ENCODE measurements at regions not wholly inside any gene's neighbourhood (a gene's known extent, or its start where the extent isn't known, plus 50 kb on each side); places are given as distances from the start of the nearest gene placed in this dataset.

DNA sequence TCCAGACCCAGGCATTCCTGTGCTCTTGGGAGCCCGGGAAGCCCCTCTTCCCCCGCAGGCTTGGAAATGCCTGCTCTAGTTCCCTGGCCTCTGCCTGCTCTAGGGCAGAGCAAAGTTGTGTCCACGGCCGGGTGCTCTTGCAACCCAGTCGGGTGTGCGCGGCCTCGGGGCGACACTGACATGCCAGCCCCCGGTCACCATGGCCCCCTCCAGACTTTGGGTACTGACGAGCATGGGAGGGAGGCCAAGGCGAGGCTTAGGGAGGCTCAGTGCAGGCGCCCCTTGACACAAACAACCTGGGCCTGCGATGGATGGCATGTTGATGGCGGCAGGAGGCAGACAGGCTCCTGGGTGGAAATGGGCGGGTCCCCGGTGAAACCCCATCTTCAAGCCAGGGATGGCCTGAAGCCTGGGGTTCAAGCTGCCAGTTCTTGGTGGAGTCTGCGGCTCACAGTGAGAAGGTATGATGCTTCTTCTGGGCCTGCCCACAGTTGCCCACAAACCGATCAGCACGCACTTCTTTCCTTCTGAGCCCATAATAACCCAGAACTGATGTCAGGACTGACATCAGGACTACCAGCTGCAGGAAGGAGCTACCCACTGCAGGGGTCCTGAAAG is 689.9 kb downstream of the DSC3 start:
- DNase-seq (ENCODE audit: low spot score) (no peak), FAIRE-seq (no peak)

GRCh38 chr18:30350263-30350662 is 692.3 kb downstream of the DSC3 start:
- FAIRE-seq (no peak), DNase-seq (ENCODE audit: low spot score) (no peak)

DNA sequence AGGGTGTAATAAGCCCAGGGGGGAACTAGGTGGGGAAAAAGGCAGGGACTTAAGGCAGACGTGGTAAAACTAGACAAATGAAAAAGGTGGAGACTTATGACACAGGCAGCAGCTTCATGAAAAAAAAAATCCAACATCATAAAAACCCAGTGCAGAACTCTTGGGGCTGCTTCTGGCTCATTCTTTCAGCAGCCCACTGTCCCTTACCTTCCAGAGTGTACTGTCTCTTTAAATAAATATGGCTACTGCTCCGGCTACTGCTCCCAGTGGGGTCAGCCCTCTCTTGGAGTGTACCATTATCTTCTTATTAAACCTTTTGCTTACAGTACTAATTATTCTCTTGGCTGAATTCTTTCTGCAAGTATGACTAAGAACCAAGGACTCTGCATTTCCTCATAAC is 699.5 kb downstream of the DSC3 start:
- DNase-seq (ENCODE audit: low spot score) (no peak), FAIRE-seq (no peak)

GRCh38 chr18:30342675-30343074 is 699.9 kb downstream of the DSC3 start:
- FAIRE-seq (no peak), DNase-seq (ENCODE audit: low spot score) (no peak)

DNA sequence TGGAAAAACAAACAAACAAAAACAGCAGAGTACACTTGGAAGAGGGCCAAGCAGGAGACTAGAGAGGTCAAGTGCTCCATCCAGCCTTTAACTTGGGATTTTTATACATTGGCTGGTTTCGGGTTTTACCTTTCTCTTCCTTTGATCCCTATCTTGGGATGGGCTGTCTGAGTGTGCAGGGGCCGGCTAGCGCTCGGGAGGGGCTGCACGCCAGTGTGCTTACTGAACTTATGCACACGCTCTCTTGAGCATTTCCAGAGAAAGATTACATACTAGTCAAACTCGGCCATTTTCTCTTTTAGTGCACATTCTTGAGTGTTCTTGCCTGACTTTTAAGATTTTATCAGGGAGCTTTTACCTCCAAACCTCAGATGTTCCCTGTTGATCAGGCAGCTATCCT is 707.8 kb downstream of the DSC3 start:
- FAIRE-seq (no peak), DNase-seq (ENCODE audit: low spot score) (no peak)

DNA sequence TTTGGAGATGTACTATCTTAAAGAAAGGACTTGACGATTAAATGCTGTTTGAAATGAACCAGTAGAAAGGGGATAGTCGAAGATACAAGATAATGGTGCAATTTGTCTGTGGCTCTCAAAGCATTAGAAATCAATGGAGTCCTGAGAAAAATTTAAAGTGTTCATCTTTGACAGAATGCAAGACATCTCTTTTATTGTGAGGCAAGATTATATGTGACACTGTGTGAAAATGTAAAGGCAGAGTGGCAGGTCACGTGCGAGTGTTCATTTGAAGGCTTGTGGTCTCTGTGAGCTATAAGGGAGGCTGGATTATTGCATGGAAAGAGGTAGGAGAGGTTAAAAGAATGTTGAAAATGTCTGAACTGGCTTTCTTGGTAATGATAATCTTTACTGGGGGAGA is 709.2 kb downstream of the DSC3 start:
- no peak for DNase-seq (ENCODE audit: low spot score)
- FAIRE-seq = no peak

- FAIRE-seq = no peak
- no peak for DNase-seq (ENCODE audit: low spot score)
Measured at GRCh38 chr18:30328839-30329238, 713.7 kb downstream of the DSC3 start.

GRCh38 chr18:30302181-30302580 is 740.4 kb downstream of the DSC3 start:
- FAIRE-seq = no peak
- DNase-seq (ENCODE audit: low spot score) = no peak

- no peak for DNase-seq (ENCODE audit: low spot score)
- FAIRE-seq = no peak
Measured at GRCh38 chr18:30298769-30299168, 743.8 kb downstream of the DSC3 start.

DNA sequence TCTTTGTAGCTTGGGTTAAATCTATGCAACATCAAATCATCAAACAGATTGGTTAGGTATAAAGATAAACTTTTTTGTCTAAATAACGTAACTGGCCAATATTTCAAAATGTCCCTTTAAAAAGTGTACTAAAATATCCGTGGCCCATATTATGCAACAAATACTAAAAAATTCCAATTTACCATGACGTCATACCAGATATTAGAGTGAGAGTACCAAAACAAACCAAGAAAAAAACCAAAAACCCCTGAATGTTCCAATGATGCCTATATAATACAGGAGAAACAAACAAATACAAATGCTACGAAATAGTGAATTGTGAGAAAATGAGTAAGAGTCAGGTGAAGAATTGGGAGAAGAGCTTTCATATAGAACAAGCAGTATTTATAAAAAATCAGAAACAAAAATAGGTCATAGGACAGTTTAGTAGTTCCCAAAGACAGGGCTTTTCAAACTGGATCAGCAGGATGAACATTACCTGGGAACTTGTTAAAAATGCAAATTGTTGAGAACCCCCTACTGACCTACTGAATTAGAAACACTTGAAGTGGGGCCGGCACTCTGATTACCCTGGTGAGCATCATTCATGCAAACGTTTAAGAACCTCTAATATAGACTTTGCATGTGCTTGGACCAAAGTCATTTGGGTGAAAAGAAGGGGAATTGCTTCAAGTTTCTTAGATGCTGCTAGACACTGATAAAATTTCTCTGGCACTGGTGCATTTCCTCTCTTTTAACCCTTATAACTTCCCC is 753.7 kb downstream of the DSC3 start:
- DNase-seq (ENCODE audit: low spot score) (no peak), FAIRE-seq (no peak)

- no peak for FAIRE-seq
- no peak for DNase-seq (ENCODE audit: low spot score)
Measured at GRCh38 chr18:30280861-30281470, 761.6 kb downstream of the DSC3 start.

- DNase-seq (ENCODE audit: low spot score) = no peak
- FAIRE-seq = no peak
Measured at GRCh38 chr18:30280186-30280585, 762.4 kb downstream of the DSC3 start.

- FAIRE-seq (no peak), DNase-seq (ENCODE audit: low spot score) (no peak)
Measured at GRCh38 chr18:30277676-30278075, 764.9 kb downstream of the DSC3 start.

DNA sequence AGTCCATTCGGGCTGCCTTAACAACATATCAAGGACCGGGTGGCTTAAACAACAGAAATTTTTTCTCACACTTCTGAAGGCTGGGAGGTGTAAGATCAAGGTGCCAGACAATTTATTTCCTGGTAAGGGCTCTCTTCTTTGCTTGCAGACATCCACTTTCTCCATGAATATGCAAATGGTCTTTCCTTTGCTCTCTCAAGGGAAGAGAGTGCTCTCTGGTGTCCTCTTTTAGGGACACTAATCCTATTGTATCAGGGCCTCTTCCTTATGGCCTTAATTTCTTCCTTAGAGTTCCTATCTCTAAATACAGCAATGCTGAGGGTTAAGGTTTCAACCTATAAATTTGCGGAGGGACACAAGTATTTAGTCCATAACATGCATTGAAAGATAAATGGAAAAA is 770.8 kb downstream of the DSC3 start:
- FAIRE-seq = no peak
- DNase-seq (ENCODE audit: low spot score) = no peak

DNA sequence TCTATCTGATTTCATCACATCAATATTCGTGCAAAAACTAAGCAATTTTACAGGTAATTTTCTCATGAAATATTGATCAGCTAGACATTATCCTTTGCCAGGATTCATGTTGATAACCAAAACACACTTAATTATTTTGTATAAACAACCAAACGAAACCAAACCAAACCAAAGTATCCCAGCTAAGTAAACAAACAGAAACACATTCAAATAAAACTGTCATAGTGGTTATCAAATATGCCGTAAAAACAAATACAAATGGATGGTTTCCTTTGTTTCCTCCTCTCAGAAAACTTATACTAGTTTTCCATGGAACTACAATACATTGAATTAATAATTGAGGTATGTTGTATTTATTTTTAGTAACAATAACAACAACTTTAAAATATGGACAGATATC is 777.4 kb downstream of the DSC3 start:
- FAIRE-seq (no peak), DNase-seq (ENCODE audit: low spot score) (no peak)

GRCh38 chr18:30254331-30254730 is 788.2 kb downstream of the DSC3 start:
- FAIRE-seq = no peak

DNA sequence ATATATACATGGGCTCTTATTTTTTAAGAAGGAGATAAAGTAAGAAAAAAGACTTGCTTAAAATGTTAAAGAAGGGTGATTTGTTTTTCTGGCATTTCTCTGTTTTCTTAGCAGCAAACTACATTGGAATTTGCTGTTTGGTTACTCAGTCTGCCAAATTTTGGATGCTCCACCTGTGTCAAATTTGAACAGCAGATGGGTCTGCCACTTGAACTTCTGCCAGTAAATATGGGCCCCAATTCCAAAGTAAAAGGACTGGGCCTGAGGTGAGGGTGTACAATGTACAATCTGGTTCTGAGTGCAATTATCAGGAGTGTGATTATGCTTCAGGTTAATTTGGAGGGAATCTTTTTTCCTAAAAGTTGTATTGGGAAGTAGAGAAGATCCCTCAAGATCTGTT is 794.5 kb downstream of the DSC3 start:
- FAIRE-seq = no peak
- no peak for DNase-seq (ENCODE audit: low spot score)

More at GRCh38 chr18:30254331-30254730, 788.2 kb downstream of the DSC3 start:
- no peak for DNase-seq (ENCODE audit: low spot score)

DNA sequence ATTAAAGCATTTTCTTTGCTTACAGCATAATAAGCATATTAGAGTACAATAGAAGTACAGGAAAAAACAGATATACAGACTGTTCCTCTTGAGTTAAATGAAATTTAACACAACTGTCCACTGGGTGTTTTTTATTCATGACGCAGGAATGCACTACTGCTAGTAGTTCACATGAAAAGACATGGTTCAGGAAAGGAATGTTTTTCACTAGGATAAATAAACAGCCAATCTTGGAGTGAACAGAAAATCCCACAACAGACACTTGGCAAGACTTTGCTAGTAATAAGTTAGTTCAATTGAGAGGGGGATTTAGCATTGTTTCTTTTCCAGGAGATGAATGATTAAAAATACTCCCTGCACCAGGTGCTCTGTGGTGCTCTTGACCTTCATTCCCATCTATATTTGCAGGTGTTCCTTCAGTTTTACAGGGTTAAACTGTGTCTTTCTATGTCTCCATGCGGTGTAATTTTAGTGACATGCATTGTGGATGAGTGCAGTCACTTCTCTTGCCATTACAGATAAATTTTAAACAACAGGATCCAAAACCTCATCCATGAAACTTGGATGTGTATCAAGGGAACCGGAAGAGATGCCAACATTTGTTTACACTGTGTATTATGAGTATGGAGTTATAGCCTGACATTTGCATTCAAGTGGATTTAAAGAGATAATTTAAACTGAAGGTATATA is 796.6 kb downstream of the DSC3 start:
- FAIRE-seq (no peak), DNase-seq (ENCODE audit: low spot score) (no peak)

DNA sequence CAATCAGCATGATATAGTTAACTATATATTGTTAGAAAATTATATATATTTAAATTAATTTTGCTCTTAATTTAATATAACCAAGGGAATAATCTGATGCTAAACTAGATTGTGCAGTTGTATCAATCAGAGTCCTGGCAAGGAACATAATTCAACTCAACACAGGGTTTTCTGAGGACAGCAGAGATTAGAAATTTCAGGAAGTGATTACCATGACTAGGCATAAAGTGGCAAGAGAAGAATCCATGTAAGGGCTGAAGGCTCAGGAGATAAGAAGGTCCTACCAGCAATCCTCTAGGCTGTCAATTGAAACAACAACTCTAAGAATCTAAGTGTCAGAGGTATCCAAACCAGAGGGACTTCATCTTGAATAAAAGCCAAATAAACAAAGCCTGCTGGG is 807.8 kb downstream of the DSC3 start:
- DNase-seq (ENCODE audit: low spot score) (no peak), FAIRE-seq (no peak)

- no peak for DNase-seq (ENCODE audit: low spot score)
- no peak for FAIRE-seq
Measured at GRCh38 chr18:30211112-30211511, 831.4 kb downstream of the DSC3 start.

DNA sequence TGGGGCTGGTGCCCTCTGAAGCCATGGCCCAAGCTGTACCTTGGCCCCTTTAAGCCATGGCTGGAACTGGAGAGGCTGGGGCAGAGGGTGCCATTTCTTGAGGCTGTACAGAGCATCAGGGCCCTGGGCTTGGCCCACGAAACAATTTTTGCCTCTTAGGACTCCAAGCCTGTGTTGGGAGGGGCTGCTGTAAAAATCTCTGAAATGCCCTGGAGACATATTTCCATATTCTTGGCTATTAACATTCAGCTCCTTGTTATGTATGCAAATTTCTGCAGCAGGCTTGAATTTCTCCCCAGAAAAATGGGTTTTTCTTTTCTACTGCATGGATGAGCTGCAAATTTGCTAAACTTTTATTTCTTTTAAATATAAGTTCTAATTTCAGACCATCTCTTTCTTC is 834.0 kb downstream of the DSC3 start:
- FAIRE-seq (no peak), DNase-seq (ENCODE audit: low spot score) (no peak)

DNA sequence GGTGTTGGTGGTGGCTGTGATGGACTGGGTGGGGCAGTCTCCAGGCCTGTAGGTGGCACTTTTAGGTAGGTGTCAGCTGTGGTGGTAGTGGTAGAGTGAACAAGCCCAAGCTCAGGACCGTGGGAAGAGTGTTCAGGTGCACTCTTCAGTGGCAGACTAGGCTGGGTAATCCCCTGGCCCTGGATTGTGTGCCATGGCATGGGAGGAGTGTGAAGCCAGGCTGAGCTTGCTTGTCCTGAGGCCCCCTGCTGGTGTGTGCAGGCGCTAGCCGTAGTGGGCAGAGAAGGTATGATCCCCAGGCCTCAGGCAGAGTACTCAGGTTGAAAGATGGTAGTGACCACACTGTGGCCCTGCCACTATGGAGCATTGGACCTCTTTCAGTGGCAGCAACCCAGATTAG is 850.3 kb downstream of the DSC3 start:
- DNase-seq (ENCODE audit: low spot score) (no peak), FAIRE-seq (no peak)

Data from urothelium cell line (cell line).